ENCODE measurements at regions not wholly inside any gene's neighbourhood (a gene's known extent, or its start where the extent isn't known, plus 50 kb on each side); places are given as distances from the start of the nearest gene placed in this dataset.
"Not testable (repeated sequence)": the region's sequence is repeated elsewhere in the genome, so short reads cannot be mapped to it uniquely, and the experiment has no call there.

- DNase-seq (ENCODE audit: low spot score) = no peak
Observed at GRCh38 chr6:78797270-78797669, 70.1 kb upstream of the IRAK1BP1 start.

GRCh38 chr6:78799682-78800081 lies 67.7 kb upstream of the IRAK1BP1 start:
- no peak for DNase-seq (ENCODE audit: low spot score)

DNA sequence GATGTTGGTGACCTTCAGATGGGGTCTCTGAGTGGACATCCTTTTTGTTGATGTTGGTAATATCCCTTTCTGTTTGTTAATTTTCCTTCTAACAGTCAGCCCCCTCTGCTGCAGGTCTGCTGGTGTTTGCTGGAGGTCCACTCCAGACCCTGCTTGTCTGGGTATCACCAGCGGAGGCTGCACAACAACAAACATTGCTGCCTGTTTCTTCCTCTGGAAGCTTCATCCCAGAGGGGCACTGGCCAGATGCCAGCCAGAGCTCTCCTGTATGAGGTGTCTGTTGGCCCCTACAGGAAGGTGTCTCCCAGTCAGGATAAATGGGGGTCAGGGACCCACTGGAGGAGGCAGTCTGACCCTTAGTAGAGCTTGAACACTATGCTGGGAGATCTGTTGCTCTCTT lies 60.6 kb upstream of the IRAK1BP1 start:
- not testable (repeated sequence) for DNase-seq (ENCODE audit: low spot score)

DNA sequence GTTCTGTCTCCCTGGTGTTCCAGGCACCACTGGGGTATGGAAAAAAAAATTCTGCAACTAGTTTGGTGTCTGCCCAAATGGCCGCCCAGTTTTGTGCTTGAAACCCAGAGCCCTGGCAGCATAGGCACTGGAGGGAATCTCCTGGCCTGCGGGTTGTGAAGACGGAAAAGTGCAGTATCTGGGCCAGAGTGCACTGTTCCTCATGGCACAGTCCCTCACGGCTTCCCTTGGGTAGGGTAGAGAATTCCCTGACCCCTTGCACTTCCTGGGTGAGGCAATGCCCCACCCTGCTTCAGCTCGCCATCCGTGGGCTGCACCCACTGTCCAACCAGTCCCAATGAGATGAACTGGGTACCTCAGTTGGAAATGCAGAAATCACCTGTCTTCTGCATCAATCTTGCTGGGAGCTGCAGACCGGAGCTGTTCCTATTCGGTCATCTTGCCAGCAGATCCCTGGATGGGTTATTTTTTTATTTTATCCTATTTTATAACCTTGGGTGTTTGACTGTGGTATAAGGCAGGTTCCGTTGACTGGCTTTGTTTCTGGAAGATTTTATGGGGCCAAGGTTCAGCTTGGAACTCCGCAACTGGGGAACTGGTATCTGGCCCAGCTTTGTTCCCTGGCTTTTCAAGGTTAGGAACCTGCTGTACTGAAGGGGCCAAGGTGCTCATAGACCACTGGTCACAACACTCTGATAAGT lies 59.5 kb upstream of the IRAK1BP1 start:
- not testable (repeated sequence) for DNase-seq (ENCODE audit: low spot score)

GRCh38 chr6:78808356-78808891 lies 58.9 kb upstream of the IRAK1BP1 start:
- DNase-seq (ENCODE audit: low spot score) = no peak

GRCh38 chr6:78808933-78809332 lies 58.4 kb upstream of the IRAK1BP1 start:
- no peak for DNase-seq (ENCODE audit: low spot score)

DNA sequence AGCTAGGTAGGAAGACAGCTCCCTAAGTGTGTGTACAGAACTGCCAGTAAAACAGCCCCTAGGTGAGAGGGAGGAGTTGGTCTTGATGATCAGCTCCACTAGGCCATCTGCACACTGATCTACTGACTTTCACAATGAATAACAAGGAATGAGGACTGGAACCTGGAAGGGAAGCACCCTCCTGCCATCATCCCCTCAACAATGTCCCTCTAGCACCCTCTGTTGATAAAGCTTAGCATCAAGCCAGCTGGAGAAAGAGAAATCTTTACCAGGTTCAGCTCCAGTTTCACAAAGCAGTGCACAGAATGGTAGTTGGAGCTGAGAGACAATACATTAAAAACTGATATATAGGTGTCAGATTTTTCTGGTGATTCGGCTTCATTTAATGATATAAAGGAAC lies 57.2 kb upstream of the IRAK1BP1 start:
- DNase-seq (ENCODE audit: low spot score) = no peak

DNA sequence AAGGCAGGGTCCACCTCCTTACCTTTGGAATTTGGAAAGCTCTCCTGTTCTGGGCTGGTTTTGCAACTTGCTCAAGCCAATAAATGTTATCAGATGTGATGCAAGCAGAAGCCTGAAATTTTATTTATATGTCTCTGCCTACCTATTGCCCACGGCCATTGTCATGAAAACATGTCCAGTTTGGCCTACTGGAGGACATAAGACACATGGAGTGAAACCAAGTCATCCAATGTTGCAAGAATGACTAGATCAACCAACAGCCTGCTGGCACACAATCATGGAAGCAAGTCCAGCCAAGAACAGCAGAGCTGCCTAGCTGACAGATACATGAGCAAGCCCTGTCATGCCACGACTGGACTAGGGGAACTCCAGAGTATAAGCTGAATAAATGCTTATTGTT lies 56.7 kb upstream of the IRAK1BP1 start:
- DNase-seq (ENCODE audit: low spot score) = no peak

Measured in H4 (cell line).